GM06990 (cell line): ENCODE measurements at regions not wholly inside any gene's neighbourhood (a gene's known extent, or its start where the extent isn't known, plus 50 kb on each side); places are given as distances from the start of the nearest gene placed in this dataset.

Experiments used
- DNase-seq: peaks from one replicate; pipeline ENCODE4 v3.0.0-alpha.2; 2011; ENCODE audit not compliant: insufficient read length; ENCODE audit errors: extremely low read depth
- H3K27me3 ChIP-seq: replicated peaks from 2 replicates; pipeline ENCODE4 v1.6.0; 2011; ENCODE audit warnings: low read length; ENCODE audit not compliant: control insufficient read depth, insufficient read depth
- H3K36me3 ChIP-seq: 2 replicates; pipeline ENCODE4 v1.5.1; 2011; ENCODE audit warnings: low read length; ENCODE audit not compliant: control insufficient read depth, insufficient read depth
- H3K4me3 ChIP-seq: replicated peaks from 2 replicates; pipeline ENCODE4 v1.5.1; 2011; ENCODE audit warnings: low read depth, mild to moderate bottlenecking, control low read depth, low read length
- TF ChIP-seq, protein P1 (sequence below): IDR thresholded peaks from 2 replicates; pipeline ENCODE4 v1.5.1; 2011; ENCODE audit warnings: low read length, control low read depth, mild to moderate bottlenecking, inconsistent platforms; ENCODE audit not compliant: insufficient read depth, poor library complexity, severe bottlenecking

DNA sequence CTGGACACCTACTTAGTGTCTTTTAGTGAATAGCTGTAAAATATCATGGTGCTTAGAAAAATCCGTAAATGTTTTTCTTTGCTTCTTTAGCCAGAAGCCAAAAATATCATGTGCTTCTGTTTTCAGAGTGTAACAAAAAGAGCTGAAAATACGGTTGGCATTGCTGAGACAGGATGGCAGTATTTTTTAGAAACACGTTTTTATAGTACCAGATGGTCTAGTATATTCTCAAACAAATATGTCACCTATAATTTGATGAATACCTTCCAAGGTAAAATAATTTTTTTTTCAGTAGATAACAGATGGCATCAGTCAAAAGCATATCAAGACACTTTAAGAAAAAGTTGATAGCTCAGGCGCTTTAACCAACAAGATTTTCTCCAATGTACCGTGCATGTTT, 326.6 kb downstream of the PHF14 start:
- H3K27me3 ChIP-seq = no peaks in the 10 kb centered on the region
- H3K36me3 ChIP-seq = no peaks in the 10 kb centered on the region
- TF ChIP-seq, protein P1, sequence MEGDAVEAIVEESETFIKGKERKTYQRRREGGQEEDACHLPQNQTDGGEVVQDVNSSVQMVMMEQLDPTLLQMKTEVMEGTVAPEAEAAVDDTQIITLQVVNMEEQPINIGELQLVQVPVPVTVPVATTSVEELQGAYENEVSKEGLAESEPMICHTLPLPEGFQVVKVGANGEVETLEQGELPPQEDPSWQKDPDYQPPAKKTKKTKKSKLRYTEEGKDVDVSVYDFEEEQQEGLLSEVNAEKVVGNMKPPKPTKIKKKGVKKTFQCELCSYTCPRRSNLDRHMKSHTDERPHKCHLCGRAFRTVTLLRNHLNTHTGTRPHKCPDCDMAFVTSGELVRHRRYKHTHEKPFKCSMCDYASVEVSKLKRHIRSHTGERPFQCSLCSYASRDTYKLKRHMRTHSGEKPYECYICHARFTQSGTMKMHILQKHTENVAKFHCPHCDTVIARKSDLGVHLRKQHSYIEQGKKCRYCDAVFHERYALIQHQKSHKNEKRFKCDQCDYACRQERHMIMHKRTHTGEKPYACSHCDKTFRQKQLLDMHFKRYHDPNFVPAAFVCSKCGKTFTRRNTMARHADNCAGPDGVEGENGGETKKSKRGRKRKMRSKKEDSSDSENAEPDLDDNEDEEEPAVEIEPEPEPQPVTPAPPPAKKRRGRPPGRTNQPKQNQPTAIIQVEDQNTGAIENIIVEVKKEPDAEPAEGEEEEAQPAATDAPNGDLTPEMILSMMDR = no peak
- H3K4me3 ChIP-seq = no peak overlapping the region
- DNase-seq = no peak

DNA sequence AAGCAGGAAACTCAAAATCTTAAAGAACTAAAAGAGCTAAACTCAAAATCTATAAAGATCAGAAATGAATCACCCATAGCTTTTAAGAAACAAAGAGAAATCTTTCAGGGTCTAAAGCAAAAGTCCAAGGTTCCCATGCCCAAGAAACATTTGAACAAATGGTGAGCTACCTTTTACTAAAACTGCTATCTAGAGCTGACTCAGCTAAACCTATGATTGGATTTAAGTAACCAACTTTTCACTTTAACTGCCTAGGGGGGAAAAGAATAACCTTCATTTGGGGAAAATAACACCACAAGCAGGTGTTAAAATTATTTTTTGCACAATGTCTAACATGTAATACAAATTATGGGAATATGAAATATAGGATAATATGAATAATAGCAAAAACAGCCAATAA, 328.4 kb downstream of the PHF14 start:
- Histone ChIP-seq H3K27me3 (no peaks in the 10 kb centered on the region), H3K36me3 (no peaks in the 10 kb centered on the region), H3K4me3 (no peak overlapping the region)
- TF ChIP-seq, protein P1 = no peak
- no peak for DNase-seq

DNA sequence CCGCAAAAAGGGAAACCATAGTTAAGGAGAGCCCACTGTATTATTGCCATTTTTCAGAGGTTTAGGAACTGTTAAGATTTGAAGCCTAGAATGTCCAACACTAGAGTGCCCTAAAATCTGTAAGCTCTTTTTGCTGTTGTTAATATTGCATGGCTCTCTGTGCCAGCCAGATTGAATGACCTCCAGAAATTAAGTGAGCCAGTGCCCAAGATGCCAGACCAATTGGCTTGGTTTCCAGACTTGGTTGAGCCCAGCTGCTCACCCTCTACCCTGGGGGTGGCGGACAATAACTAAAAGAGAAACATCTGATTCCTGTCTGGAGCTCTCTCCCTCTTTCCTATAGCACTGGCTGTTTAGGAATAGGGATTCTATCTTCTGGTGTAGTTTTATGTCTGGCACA, 340.1 kb downstream of the PHF14 start:
- Histone ChIP-seq H3K4me3 (no peak overlapping the region), H3K27me3 (no peaks in the 10 kb centered on the region; the same call in 1 of the 2 replicates), H3K36me3 (no peaks in the 10 kb centered on the region)
- TF ChIP-seq, protein P1 = no peak
- DNase-seq = no peak

DNA sequence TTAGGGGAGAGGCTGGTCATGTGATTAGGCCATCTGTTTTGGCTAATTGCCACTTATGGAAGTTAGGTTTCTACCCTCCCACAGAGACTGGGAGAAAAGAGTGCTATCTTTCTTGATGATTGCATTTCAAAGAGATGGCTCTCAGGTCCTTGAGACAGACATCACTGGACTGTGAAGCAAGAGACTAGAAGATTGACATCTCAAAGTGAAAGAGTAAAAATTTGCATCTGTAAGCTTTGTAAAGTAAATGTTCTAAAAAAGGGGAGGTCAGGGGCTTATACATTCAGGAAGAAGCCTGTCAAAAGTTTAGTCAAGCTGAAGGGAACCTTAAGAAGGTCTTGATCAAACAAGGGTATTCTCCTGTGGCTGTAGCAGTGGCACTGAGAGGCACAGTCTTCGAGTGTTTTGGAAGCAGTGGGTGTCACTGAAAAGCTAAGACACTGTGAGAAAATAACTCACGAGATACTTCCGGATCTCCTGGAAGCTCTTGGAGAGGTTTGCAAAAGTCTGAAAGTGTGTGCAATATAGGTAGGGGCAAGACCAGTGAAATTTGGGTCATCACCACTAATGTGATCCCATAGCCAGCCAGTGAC, 342.1 kb downstream of the PHF14 start:
- TF ChIP-seq, protein P1 = no peak
- H3K27me3 ChIP-seq = no peaks in the 10 kb centered on the region; the same call in 1 of the 2 replicates
- DNase-seq = peak; percentile 28
- no peaks in the 10 kb centered on the region for H3K36me3 ChIP-seq
- H3K4me3 ChIP-seq = no peak overlapping the region

DNA sequence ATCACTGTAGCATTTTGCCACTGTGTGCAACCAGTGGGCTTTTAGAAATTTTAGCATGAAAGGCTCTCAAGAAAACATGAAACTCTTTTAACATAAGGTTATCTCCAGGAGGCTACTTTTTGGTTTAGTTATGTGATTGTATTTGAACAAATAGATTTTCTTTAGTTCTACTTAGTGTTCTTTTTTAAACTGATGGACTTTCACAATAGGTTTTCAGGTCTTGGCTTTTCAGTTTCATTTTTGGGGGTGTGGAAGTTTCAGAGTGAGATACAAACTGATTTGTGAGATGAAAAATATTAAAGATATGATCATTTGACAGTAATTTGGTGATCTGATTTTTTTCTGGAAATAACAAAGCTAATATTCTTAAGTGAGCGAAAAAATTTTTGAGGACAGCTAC, 344.1 kb downstream of the PHF14 start:
- no peak for DNase-seq
- H3K4me3 ChIP-seq = no peak overlapping the region; the same call in 1 of the 2 replicates
- H3K27me3 ChIP-seq = no peaks in the 10 kb centered on the region; the same call in 1 of the 2 replicates
- no peaks in the 10 kb centered on the region for H3K36me3 ChIP-seq
- TF ChIP-seq, protein P1 = no peak
